Prostate gland (tissue), 2 donors: ENCODE measurements at regions not wholly inside any gene's neighbourhood (a gene's known extent, or its start where the extent isn't known, plus 50 kb on each side); places are given as distances from the start of the nearest gene placed in this dataset.

ENCODE experiments used
- DNase-seq: peaks from one replicate; pipeline ENCODE4 v3.0.0-alpha.2; 2019; ENCODE audit warnings: low spot score
- H3K27ac ChIP-seq, 2 donors: fragments of 200-600 bp; sonication (generic); 2 replicates each; pipeline ENCODE4 v1.5.1; 2017 to 2019
- H3K27me3 ChIP-seq: fragments of 200-600 bp; sonication (generic); replicated peaks from 2 replicates; pipeline ENCODE4 v1.5.1; 2019; ENCODE audit not compliant: insufficient read depth
- H3K36me3 ChIP-seq, 2 donors: fragments of 200-600 bp; sonication (generic); 1 replicate in 1 of 2; 2 replicates in 1 of 2; pipeline versions ENCODE4 v1.5.1 to v1.8.1; 2017 to 2019
- H3K4me1 ChIP-seq: fragments of 200-600 bp; sonication (generic); replicated peaks from 2 replicates; pipeline ENCODE4 v1.5.1; 2019
- H3K4me3 ChIP-seq, 2 donors: fragments of 200-600 bp; sonication (generic); 2 replicates each; pipeline ENCODE4 v1.5.1; 2017 to 2019
- H3K9me3 ChIP-seq: fragments of 200-600 bp; sonication (generic); 2 replicates; pipeline ENCODE4 v1.5.1; 2017
- CTCF ChIP-seq, 4 experiments: fragments of 200-600 bp in 2 of 4; fragments of 450-650 bp in 2 of 4; sonication (generic) in 2 of 4; IDR thresholded peaks; 1 replicate in 3 of 4; 2 replicates in 1 of 4; pipeline ENCODE4 v1.5.1; 2016 to 2019; ENCODE audit warnings: antibody characterized with exemption in 4 of 4, mild to moderate bottlenecking in 2 of 4, moderate library complexity in 2 of 4
- POLR2A ChIP-seq: fragments of 450-650 bp; IDR thresholded peaks from one replicate; pipeline ENCODE4 v1.6.1; 2016; ENCODE audit warnings: antibody characterized with exemption, mild to moderate bottlenecking
- POLR2AphosphoS5 ChIP-seq: sonication (generic); formaldehyde crosslinking; IDR thresholded peaks from one replicate; pipeline ENCODE4 v1.6.1; 2017; ENCODE audit warnings: antibody characterized with exemption
- WGBS: methylation state at CpG from one replicate; pipeline ENCODE4 v1.1.5; 2018; 5-methylcytosine and 5-hydroxymethylcytosine counted together
- intact Hi-C: fragments of 100-400 bp; cut with DNase I; formaldehyde crosslinking; loops from one replicate; pipeline ENCODE4 v1.14.2; 2022

- no peak for TF ChIP-seq CTCF (IDR thresholded peaks at IDR 0.05)
- no peak for TF ChIP-seq POLR2AphosphoS5
- no peak for TF ChIP-seq POLR2A
- H3K4me3 ChIP-seq: no peak overlapping the region
- no peak overlapping the region for H3K27ac ChIP-seq
- no peaks in the 10 kb centered on the region for H3K9me3 ChIP-seq
- no peak for DNase-seq
- 57% methylated on average over 6 of the region's 6 CpGs for WGBS
- no peaks in the 10 kb centered on the region for H3K27me3 ChIP-seq
- H3K36me3 ChIP-seq: no peaks in the 10 kb centered on the region
- no peaks in the 10 kb centered on the region for H3K4me1 ChIP-seq
- intact Hi-C loops: no loop called here
Measured at GRCh38 chr5:163595932-163596607, 90.7 kb downstream of the MAT2B start.

- Histone ChIP-seq H3K27ac (no peak overlapping the region), H3K36me3 (no peaks in the 10 kb centered on the region), H3K27me3 (no peaks in the 10 kb centered on the region), H3K4me3 (no peak overlapping the region), H3K4me1 (no peaks in the 10 kb centered on the region), H3K9me3 (no peaks in the 10 kb centered on the region)
- intact Hi-C loops: no loop called here
- no peak for TF ChIP-seq POLR2A
- TF ChIP-seq CTCF (IDR thresholded peaks at IDR 0.05): no peak
- no peak for TF ChIP-seq POLR2AphosphoS5
- no peak for DNase-seq
- WGBS: 77% methylated on average over 5 of the region's 5 CpGs
Measured at GRCh38 chr5:163596608-163597315, 91.3 kb downstream of the MAT2B start.

GRCh38 chr5:163604013-163604412 lies 98.6 kb downstream of the MAT2B start:
- Histone ChIP-seq H3K27ac (no peak overlapping the region), H3K36me3 (no peaks in the 10 kb centered on the region), H3K9me3 (no peaks in the 10 kb centered on the region), H3K4me3 (no peak overlapping the region), H3K4me1 (no peaks in the 10 kb centered on the region), H3K27me3 (no peaks in the 10 kb centered on the region)
- no peak for DNase-seq
- intact Hi-C loops: no loop called here
- 20% methylated on average over 4 of the region's 4 CpGs for WGBS
- TF ChIP-seq POLR2A (no peak), POLR2AphosphoS5 (no peak), CTCF (IDR thresholded peaks at IDR 0.05) (no peak)

GRCh38 chr5:163607256-163607655 lies 101.8 kb downstream of the MAT2B start:
- TF ChIP-seq CTCF (IDR thresholded peaks at IDR 0.05): no peak
- no peak for TF ChIP-seq POLR2A
- TF ChIP-seq POLR2AphosphoS5: no peak

GRCh38 chr5:163608621-163609020 lies 103.2 kb downstream of the MAT2B start:
- H3K4me1 ChIP-seq: no peaks in the 10 kb centered on the region
- no peaks in the 10 kb centered on the region for H3K27me3 ChIP-seq
- H3K36me3 ChIP-seq: no peaks in the 10 kb centered on the region
- no peak for TF ChIP-seq CTCF (IDR thresholded peaks at IDR 0.05)
- TF ChIP-seq POLR2AphosphoS5: no peak
- no peak for TF ChIP-seq POLR2A
- intact Hi-C loops: no loop called here
- no peaks in the 10 kb centered on the region for H3K9me3 ChIP-seq
- no peak for DNase-seq
- no peak overlapping the region for H3K27ac ChIP-seq
- no peak overlapping the region for H3K4me3 ChIP-seq

More at GRCh38 chr5:163607256-163607655, 101.8 kb downstream of the MAT2B start:
- intact Hi-C loops: no loop called here
- DNase-seq: no peak
- Histone ChIP-seq H3K4me1 (no peaks in the 10 kb centered on the region), H3K9me3 (no peaks in the 10 kb centered on the region), H3K27ac (no peak overlapping the region), H3K36me3 (no peaks in the 10 kb centered on the region), H3K4me3 (no peak overlapping the region), H3K27me3 (no peaks in the 10 kb centered on the region)
- WGBS: 87% methylated on average over 4 of the region's 4 CpGs
